Lower leg skin (tissue), 4 donors: ENCODE measurements at regions not wholly inside any gene's neighbourhood (a gene's known extent, or its start where the extent isn't known, plus 50 kb on each side); places are given as distances from the start of the nearest gene placed in this dataset.

Experiments
- DNase-seq, 2 donors: peaks; one replicate each; pipeline ENCODE4 v3.0.0-alpha.2; 2019; ENCODE audit warnings: low spot score in 2 of 2
- H3K4me3 ChIP-seq: fragments of 200-600 bp; sonication (generic); 2 replicates; pipeline ENCODE4 v1.5.1; 2017; ENCODE audit warnings: mild to moderate bottlenecking, low read depth; ENCODE audit not compliant: poor library complexity, severe bottlenecking
- CTCF ChIP-seq, 3 donors: fragments of 450-650 bp; IDR thresholded peaks; one replicate each; pipeline ENCODE4 v1.5.1; 2016; ENCODE audit warnings: antibody characterized with exemption in 3 of 3, mild to moderate bottlenecking in 3 of 3, moderate library complexity in 2 of 3
- POLR2A ChIP-seq, 2 donors: fragments of 450-650 bp; IDR thresholded peaks; one replicate each; pipeline ENCODE4 v1.6.1; 2016 to 2017; ENCODE audit warnings: antibody characterized with exemption in 2 of 2, mild to moderate bottlenecking in 1 of 2, moderate library complexity in 1 of 2
- WGBS, 2 donors: methylation state at CpG; one replicate each; pipeline ENCODE4 v1.1.5; 2018; 5-methylcytosine and 5-hydroxymethylcytosine counted together
- intact Hi-C: fragments of 100-400 bp; cut with DNase I; formaldehyde crosslinking; loops from one replicate; pipeline ENCODE4 v1.15.0; 2023; ENCODE audit warnings: low total_unique reads

DNA sequence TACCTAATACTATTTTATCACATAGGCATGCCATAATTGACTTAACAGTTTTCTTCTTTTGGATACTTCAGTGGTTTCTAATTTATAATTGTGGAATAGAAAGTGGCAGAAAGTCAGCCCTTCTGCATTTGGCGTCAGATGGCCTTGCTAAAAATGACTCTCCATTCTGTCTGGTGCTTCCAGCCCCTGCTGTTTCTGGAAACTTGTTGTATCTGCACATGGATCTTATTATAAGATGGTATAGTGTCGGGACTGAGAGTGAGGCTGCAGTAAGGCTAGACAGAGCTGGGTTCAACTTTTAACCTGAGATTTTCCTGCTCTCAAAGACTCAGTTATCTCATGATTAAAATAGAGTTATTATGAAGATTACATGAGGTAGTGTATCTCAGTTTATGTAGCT is 74.8 kb upstream of the WDR72 start:
- WGBS, 2 donors = 57% methylated on average over 2 of the region's 2 CpGs
- no peak for DNase-seq
- no peak for TF ChIP-seq POLR2A (IDR thresholded peaks at IDR 0.05)
- TF ChIP-seq CTCF (IDR thresholded peaks at IDR 0.05) = no peak
- H3K4me3 ChIP-seq = no peak overlapping the region
- intact Hi-C loops = no loop called here

DNA sequence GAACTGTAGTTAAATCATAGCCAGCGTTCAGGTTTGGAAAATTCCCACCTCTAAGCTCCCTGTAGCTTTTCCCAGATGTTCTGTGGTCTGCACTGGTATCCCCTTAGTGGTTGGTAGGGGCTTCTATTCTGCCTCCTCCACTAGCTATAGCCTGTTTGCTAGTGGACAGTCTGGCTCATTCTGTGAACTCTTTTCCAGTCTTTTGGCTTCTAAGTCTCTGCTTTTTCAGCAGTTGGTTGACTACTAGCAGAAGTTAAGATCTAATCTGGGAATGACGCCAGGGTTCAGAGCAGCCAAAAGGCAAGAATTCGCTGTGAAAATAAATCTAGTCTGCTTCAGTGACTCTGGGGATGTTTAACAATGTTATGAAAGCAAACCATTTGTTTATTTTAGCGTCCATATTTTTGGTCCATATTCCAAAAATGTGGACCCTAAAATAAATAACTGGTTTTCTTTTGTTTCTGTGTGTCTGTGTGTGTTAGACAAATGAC is 73.7 kb upstream of the WDR72 start:
- WGBS, 2 donors = 28 to 39% methylated on average over 4 of the region's 4 CpGs
- TF ChIP-seq CTCF (IDR thresholded peaks at IDR 0.05) (no peak), POLR2A (IDR thresholded peaks at IDR 0.05) (no peak)
- no peak overlapping the region for H3K4me3 ChIP-seq
- intact Hi-C loops = no loop called here
- no peak for DNase-seq

GRCh38 chr15:53831907-53832770 is 72.7 kb upstream of the WDR72 start:
- no peak overlapping the region for H3K4me3 ChIP-seq
- intact Hi-C loops = no loop called here
- DNase-seq = no peak
- WGBS, 2 donors = 74 to 77% methylated on average over 5 of the region's 5 CpGs
- TF ChIP-seq CTCF (IDR thresholded peaks at IDR 0.05) (no peak), POLR2A (IDR thresholded peaks at IDR 0.05) (no peak)

DNA sequence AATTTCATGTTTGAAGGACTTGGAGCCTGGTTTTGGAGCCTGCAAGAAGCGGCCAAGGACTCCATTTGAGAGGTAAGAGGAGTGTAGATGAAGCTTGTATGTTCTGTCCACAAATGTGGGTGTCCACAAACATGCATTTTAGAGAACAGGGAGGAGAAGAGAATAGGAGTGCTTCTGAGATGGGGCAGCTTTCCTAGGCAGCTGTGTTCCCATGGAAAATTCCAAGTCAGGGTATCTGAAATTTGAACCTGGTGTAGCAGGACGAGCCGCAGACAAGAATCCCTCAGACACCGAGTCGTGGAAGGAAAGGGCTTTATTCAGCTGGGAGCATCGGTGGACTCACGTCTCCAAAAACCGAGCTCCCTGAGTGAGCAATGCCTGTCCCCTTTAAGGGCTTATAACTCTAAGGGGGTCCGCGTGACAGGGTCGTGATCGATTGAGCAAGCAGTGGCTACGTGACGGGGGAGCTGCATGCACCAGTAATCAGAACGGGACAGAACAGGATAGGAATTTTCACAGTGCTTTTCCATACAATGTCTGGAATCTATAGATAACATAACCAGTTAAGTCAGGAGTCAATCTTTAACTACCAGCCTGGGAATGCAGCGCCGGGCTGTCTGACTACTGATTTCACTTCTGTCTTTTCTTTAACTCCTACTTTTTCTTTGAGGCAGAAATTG is 71.4 kb upstream of the WDR72 start:
- no peak for DNase-seq
- H3K4me3 ChIP-seq = no peak overlapping the region
- TF ChIP-seq CTCF (IDR thresholded peaks at IDR 0.05) (no peak), POLR2A (IDR thresholded peaks at IDR 0.05) (no peak)
- intact Hi-C loops = no loop called here
- whole genome bisulfite sequencing, 2 donors = 78 to 80% methylated on average over 17 of the region's 17 CpGs

GRCh38 chr15:53829923-53830459 is 70.5 kb upstream of the WDR72 start:
- 70 to 72% methylated on average over 2 of the region's 2 CpGs for WGBS, 2 donors
- H3K4me3 ChIP-seq = no peak overlapping the region
- no peak for DNase-seq
- TF ChIP-seq POLR2A (IDR thresholded peaks at IDR 0.05) (no peak), CTCF (IDR thresholded peaks at IDR 0.05) (no peak)
- intact Hi-C loops = no loop called here
